ENCODE measurements at regions not wholly inside any gene's neighbourhood (a gene's known extent, or its start where the extent isn't known, plus 50 kb on each side); places are given as distances from the start of the nearest gene placed in this dataset.

DNA sequence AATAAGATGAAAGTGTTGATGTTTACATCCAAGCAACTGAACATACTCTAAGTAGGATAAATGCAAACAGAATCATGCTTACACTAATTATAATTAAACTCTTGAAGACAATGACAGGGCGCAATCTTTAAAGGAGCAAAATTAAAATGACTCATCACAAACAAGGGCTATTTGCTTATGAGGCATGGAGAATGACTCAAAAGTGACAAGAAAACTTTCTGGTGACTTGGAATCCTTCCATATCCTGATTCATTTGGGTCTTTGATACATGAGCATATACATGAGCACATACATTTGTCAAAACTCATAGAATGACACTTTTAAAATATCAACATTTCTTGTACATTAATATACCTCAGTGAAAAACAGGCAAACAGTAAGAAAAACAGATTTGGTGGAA, 1632.3 kb downstream of the KCNT2 start:
- TF ChIP-seq POLR2AphosphoS5 (IDR thresholded peaks at IDR 0.05; ENCODE audit: low read depth, low read length) (no peak), TAF1 (IDR thresholded peaks at IDR 0.05; ENCODE audit: borderline replicate concordance, insufficient read depth, low read length) (no peak)
- TF ChIP-seq, protein P1, sequence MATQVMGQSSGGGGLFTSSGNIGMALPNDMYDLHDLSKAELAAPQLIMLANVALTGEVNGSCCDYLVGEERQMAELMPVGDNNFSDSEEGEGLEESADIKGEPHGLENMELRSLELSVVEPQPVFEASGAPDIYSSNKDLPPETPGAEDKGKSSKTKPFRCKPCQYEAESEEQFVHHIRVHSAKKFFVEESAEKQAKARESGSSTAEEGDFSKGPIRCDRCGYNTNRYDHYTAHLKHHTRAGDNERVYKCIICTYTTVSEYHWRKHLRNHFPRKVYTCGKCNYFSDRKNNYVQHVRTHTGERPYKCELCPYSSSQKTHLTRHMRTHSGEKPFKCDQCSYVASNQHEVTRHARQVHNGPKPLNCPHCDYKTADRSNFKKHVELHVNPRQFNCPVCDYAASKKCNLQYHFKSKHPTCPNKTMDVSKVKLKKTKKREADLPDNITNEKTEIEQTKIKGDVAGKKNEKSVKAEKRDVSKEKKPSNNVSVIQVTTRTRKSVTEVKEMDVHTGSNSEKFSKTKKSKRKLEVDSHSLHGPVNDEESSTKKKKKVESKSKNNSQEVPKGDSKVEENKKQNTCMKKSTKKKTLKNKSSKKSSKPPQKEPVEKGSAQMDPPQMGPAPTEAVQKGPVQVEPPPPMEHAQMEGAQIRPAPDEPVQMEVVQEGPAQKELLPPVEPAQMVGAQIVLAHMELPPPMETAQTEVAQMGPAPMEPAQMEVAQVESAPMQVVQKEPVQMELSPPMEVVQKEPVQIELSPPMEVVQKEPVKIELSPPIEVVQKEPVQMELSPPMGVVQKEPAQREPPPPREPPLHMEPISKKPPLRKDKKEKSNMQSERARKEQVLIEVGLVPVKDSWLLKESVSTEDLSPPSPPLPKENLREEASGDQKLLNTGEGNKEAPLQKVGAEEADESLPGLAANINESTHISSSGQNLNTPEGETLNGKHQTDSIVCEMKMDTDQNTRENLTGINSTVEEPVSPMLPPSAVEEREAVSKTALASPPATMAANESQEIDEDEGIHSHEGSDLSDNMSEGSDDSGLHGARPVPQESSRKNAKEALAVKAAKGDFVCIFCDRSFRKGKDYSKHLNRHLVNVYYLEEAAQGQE (IDR thresholded peaks at IDR 0.05; ENCODE audit: insufficient read depth in 1 of 2, low read depth in 2 of 2, low read length in 2 of 2) = no peak
